A549 (cell line): ENCODE measurements at regions not wholly inside any gene's neighbourhood (a gene's known extent, or its start where the extent isn't known, plus 50 kb on each side); places are given as distances from the start of the nearest gene placed in this dataset.

Experiments
- ATAC-seq, 2 experiments: fragments of 200-7000 bp in 1 of 2; fragments of >200 bp in 1 of 2; cut with Nextera tagmentation in 1 of 2; cut with Tn5 transposase in 1 of 2; 3 replicates each; pipeline versions ENCODE4 v1.8.0 to v1.9.1; 2018 to 2020; ENCODE audit warnings: mild to moderate bottlenecking in 1 of 2, moderate library complexity in 1 of 2
- CTCF ChIA-PET: fragments of 300-600 bp; sonication (Branson Sonifier 250); formaldehyde crosslinking; extraction: SDS; loops from one replicate; lab custom pipeline; 2021; ENCODE audit warnings: antibody characterized with exemption, inconsistent platforms; lab: Yijun Ruan, JAX
- POLR2A ChIA-PET: fragments of 350-600 bp; formaldehyde crosslinking; extraction: SDS; loops from one replicate; lab custom pipeline; 2021; ENCODE audit warnings: antibody characterized with exemption, inconsistent platforms; lab: Yijun Ruan, JAX
- DNase-seq, 2 experiments: peaks; one replicate each; pipeline versions ENCODE4 v3.0.0 to v3.0.0-alpha.2; 2011 to 2016; ENCODE audit warnings: low read depth in 1 of 2, low spot score in 1 of 2
- FAIRE-seq: peaks from 2 replicates; lab custom pipeline; 2011; peaks lifted over from hg19 to GRCh38; lab: Jason Lieb, UNC
- H3K27ac ChIP-seq, 2 experiments: fragments of >200 bp; sonication (Bioruptor Twin); formaldehyde crosslinking; 3 replicates each; pipeline ENCODE4 v1.5.1; 2016 to 2017
- H3K4me1 ChIP-seq: fragments of >200 bp; sonication (Bioruptor Twin); formaldehyde crosslinking; 3 replicates; pipeline ENCODE4 v1.6.1; 2016
- H3K4me2 ChIP-seq: fragments of >200 bp; sonication (Bioruptor Twin); formaldehyde crosslinking; 3 replicates; pipeline ENCODE4 v1.6.1; 2016
- H3K4me3 ChIP-seq: fragments of >200 bp; sonication (Bioruptor Twin); formaldehyde crosslinking; 3 replicates; pipeline ENCODE4 v1.5.1; 2016
- H3K9me3 ChIP-seq: fragments of >200 bp; sonication (Bioruptor Twin); formaldehyde crosslinking; 3 replicates; pipeline ENCODE4 v1.6.1; 2016
- CHD2 ChIP-seq: fragments of 150-350 bp; IDR thresholded peaks from 2 replicates; pipeline ENCODE4 v1.6.1; 2014; ENCODE audit warnings: low read length; ENCODE audit not compliant: partially characterized antibody
- CHD4 ChIP-seq: fragments of 200-600 bp; sonication (generic); IDR thresholded peaks from 2 replicates; pipeline ENCODE4 v1.6.1; 2016; ENCODE audit warnings: antibody characterized with exemption, mild to moderate bottlenecking, borderline replicate concordance
- FOSB ChIP-seq: fragments of 250-450 bp; sonication (Bioruptor Pico); IDR thresholded peaks from 2 replicates; pipeline ENCODE4 v1.5.0; 2020; ENCODE audit warnings: mild to moderate bottlenecking, moderate library complexity
- GATA3 ChIP-seq: IDR thresholded peaks from 2 replicates; pipeline ENCODE4 v1.6.1; 2012; ENCODE audit warnings: borderline replicate concordance
- HDAC2 ChIP-seq: fragments of 200-600 bp; sonication (generic); IDR thresholded peaks from 2 replicates; pipeline ENCODE4 v1.6.1; 2016
- HOXB5 ChIP-seq: fragments of 250-450 bp; sonication (Bioruptor Pico); IDR thresholded peaks from 2 replicates; pipeline ENCODE4 v1.5.0; 2020; ENCODE audit warnings: mild to moderate bottlenecking, moderate library complexity
- JUNB ChIP-seq: fragments of >200 bp; sonication (Bioruptor Twin); formaldehyde crosslinking; IDR thresholded peaks from 2 replicates; pipeline ENCODE4 v1.6.1; 2016
- KDM1A ChIP-seq: fragments of 200-600 bp; sonication (generic); IDR thresholded peaks from 2 replicates; pipeline ENCODE4 v1.6.1; 2016; ENCODE audit warnings: low read depth, mild to moderate bottlenecking
- MAFK ChIP-seq: fragments of 450-650 bp; IDR thresholded peaks from 2 replicates; pipeline ENCODE4 v1.6.1; 2014; ENCODE audit not compliant: partially characterized antibody
- MAZ ChIP-seq: fragments of 150-350 bp; IDR thresholded peaks from 2 replicates; pipeline ENCODE4 v1.6.1; 2014; ENCODE audit warnings: antibody characterized with exemption, low read depth, low read length, borderline replicate concordance
- NR3C1 ChIP-seq: fragments of >200 bp; sonication (Bioruptor Twin); formaldehyde crosslinking; IDR thresholded peaks from 3 replicates; pipeline ENCODE4 v1.6.1; 2017
- POLR2A ChIP-seq: IDR thresholded peaks from 2 replicates; pipeline ENCODE4 v1.6.1; 2012; ENCODE audit warnings: mild to moderate bottlenecking, low read length
- POLR2AphosphoS2 ChIP-seq: conservative IDR thresholded peaks from 2 replicates; pipeline ENCODE4 v1.6.1; 2012; ENCODE audit warnings: low read length, improper control_type of control experiment, inconsistent platforms
- RAD21 ChIP-seq, 2 experiments: fragments of >200 bp in 1 of 2; sonication (Bioruptor Twin) in 1 of 2; formaldehyde crosslinking in 1 of 2; IDR thresholded peaks in 1 of 2; conservative IDR thresholded peaks in 1 of 2; 2 replicates in 1 of 2; 3 replicates in 1 of 2; pipeline ENCODE4 v1.6.1; 2012 to 2018; ENCODE audit warnings: inconsistent platforms in 1 of 2
- RCOR1 ChIP-seq: fragments of 150-350 bp; IDR thresholded peaks from 2 replicates; pipeline ENCODE4 v1.6.1; 2014; ENCODE audit warnings: antibody characterized with exemption, low read length, low read depth
- RFX5 ChIP-seq: fragments of 450-650 bp; IDR thresholded peaks from 2 replicates; pipeline ENCODE4 v1.7.1; 2014; ENCODE audit warnings: antibody characterized with exemption, mild to moderate bottlenecking, moderate library complexity
- RNF2 ChIP-seq: fragments of 200-600 bp; sonication (generic); IDR thresholded peaks from 2 replicates; pipeline ENCODE4 v1.6.1; 2016; ENCODE audit warnings: low read depth, mild to moderate bottlenecking, antibody characterized with exemption, moderate library complexity, borderline replicate concordance
- SREBF2 ChIP-seq: fragments of 450-650 bp; IDR thresholded peaks from 2 replicates; pipeline ENCODE4 v1.6.1; 2014; ENCODE audit warnings: mild to moderate bottlenecking, moderate library complexity
- TFCP2L1 ChIP-seq: fragments of 250-450 bp; sonication (Bioruptor Pico); IDR thresholded peaks from 2 replicates; pipeline ENCODE4 v1.5.0; 2021; ENCODE audit warnings: mild to moderate bottlenecking
- ZNF302 ChIP-seq: fragments of 250-450 bp; sonication (Bioruptor Pico); IDR thresholded peaks from 2 replicates; pipeline ENCODE4 v1.9.0; 2021; ENCODE audit warnings: inconsistent platforms, mild to moderate bottlenecking, moderate library complexity
- ZSCAN20 ChIP-seq: fragments of 250-450 bp; sonication (Bioruptor Pico); IDR thresholded peaks from 2 replicates; pipeline ENCODE4 v1.8.0; 2022; ENCODE audit warnings: mild to moderate bottlenecking, moderate library complexity
- WGBS: methylation state at CpG from one replicate; pipeline ENCODE4 v1.1.6; 2017; ENCODE audit errors: missing lambda C conversion rate; 5-methylcytosine and 5-hydroxymethylcytosine counted together
- TF ChIP-seq, protein P1 (sequence below): fragments of >200 bp; sonication (Bioruptor Twin); formaldehyde crosslinking; IDR thresholded peaks from 3 replicates; pipeline ENCODE4 v1.6.1; 2016
- TF ChIP-seq, protein P2 (sequence below): fragments of 150-350 bp; IDR thresholded peaks from 2 replicates; pipeline ENCODE4 v1.6.1; 2014; ENCODE audit warnings: low read depth, mild to moderate bottlenecking, low read length
- TF ChIP-seq, protein P3 (sequence below): fragments of 200-600 bp; sonication (generic); IDR thresholded peaks from 2 replicates; pipeline ENCODE4 v1.6.1; 2016; ENCODE audit warnings: antibody characterized with exemption, mild to moderate bottlenecking, moderate library complexity
- TF ChIP-seq, protein P4 (sequence below): fragments of 250-450 bp; sonication (Bioruptor Pico); IDR thresholded peaks from 2 replicates; pipeline ENCODE4 v1.5.0; 2020; ENCODE audit warnings: low read depth, mild to moderate bottlenecking, moderate library complexity

DNA sequence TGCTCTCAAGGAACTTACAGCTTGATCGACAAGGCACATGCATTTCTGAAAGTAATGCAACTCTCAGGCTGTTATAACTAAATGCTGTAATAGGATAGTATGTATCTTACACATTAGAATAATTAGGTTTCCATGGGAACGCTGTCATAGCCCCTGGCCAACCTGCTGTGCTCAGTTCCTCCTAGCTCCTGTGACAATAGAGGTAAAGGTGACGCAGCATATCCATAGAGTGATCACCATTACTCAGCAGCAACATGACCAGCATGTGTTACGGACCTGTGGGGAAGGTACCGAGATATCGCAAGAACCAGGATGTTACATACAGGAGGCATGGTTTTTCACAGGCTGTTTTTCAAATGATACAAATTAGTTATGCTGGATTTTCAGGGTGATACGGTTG, 150.7 kb downstream of the CAND1 start:
- WGBS: 68% methylated on average over 7 of the region's 7 CpGs
- H3K4me3 ChIP-seq: no peak overlapping the region
- H3K27ac ChIP-seq: no peak overlapping the region
- DNase-seq: no peak
- TF ChIP-seq JUNB: no peak
- no peak for TF ChIP-seq ZSCAN20 (CRISPR knock-in tag)
- TF ChIP-seq, protein P1, sequence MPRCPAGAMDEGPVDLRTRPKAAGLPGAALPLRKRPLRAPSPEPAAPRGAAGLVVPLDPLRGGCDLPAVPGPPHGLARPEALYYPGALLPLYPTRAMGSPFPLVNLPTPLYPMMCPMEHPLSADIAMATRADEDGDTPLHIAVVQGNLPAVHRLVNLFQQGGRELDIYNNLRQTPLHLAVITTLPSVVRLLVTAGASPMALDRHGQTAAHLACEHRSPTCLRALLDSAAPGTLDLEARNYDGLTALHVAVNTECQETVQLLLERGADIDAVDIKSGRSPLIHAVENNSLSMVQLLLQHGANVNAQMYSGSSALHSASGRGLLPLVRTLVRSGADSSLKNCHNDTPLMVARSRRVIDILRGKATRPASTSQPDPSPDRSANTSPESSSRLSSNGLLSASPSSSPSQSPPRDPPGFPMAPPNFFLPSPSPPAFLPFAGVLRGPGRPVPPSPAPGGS: no peak
- no peak for TF ChIP-seq HDAC2
- TF ChIP-seq KDM1A: no peak
- TF ChIP-seq HOXB5 (CRISPR knock-in tag): no peak
- TF ChIP-seq SREBF2: no peak
- no peak for TF ChIP-seq POLR2A
- no peak for TF ChIP-seq NR3C1
- no peak for TF ChIP-seq TFCP2L1
- TF ChIP-seq RAD21 (conservative IDR thresholded peaks at IDR 0.05 in 1 of 2, IDR thresholded peaks at IDR 0.05 in 1 of 2): no peak
- no peak for TF ChIP-seq MAZ
- no peak for TF ChIP-seq CHD2
- TF ChIP-seq, protein P2, sequence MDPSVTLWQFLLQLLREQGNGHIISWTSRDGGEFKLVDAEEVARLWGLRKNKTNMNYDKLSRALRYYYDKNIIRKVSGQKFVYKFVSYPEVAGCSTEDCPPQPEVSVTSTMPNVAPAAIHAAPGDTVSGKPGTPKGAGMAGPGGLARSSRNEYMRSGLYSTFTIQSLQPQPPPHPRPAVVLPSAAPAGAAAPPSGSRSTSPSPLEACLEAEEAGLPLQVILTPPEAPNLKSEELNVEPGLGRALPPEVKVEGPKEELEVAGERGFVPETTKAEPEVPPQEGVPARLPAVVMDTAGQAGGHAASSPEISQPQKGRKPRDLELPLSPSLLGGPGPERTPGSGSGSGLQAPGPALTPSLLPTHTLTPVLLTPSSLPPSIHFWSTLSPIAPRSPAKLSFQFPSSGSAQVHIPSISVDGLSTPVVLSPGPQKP: no peak
- no peak for TF ChIP-seq RNF2
- no peak for TF ChIP-seq CHD4
- TF ChIP-seq, protein P3, sequence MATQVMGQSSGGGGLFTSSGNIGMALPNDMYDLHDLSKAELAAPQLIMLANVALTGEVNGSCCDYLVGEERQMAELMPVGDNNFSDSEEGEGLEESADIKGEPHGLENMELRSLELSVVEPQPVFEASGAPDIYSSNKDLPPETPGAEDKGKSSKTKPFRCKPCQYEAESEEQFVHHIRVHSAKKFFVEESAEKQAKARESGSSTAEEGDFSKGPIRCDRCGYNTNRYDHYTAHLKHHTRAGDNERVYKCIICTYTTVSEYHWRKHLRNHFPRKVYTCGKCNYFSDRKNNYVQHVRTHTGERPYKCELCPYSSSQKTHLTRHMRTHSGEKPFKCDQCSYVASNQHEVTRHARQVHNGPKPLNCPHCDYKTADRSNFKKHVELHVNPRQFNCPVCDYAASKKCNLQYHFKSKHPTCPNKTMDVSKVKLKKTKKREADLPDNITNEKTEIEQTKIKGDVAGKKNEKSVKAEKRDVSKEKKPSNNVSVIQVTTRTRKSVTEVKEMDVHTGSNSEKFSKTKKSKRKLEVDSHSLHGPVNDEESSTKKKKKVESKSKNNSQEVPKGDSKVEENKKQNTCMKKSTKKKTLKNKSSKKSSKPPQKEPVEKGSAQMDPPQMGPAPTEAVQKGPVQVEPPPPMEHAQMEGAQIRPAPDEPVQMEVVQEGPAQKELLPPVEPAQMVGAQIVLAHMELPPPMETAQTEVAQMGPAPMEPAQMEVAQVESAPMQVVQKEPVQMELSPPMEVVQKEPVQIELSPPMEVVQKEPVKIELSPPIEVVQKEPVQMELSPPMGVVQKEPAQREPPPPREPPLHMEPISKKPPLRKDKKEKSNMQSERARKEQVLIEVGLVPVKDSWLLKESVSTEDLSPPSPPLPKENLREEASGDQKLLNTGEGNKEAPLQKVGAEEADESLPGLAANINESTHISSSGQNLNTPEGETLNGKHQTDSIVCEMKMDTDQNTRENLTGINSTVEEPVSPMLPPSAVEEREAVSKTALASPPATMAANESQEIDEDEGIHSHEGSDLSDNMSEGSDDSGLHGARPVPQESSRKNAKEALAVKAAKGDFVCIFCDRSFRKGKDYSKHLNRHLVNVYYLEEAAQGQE: no peak
- TF ChIP-seq, protein P4, sequence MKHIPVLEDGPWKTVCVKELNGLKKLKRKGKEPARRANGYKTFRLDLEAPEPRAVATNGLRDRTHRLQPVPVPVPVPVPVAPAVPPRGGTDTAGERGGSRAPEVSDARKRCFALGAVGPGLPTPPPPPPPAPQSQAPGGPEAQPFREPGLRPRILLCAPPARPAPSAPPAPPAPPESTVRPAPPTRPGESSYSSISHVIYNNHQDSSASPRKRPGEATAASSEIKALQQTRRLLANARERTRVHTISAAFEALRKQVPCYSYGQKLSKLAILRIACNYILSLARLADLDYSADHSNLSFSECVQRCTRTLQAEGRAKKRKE (CRISPR knock-in tag): no peak
- ChIA-PET CTCF (no interaction called here), POLR2A (no interaction called here)
- no peak overlapping the region for H3K4me2 ChIP-seq
- FAIRE-seq: no peak
- no peaks in the 10 kb centered on the region for H3K4me1 ChIP-seq
- no peaks in the 10 kb centered on the region for H3K9me3 ChIP-seq
- ATAC-seq: no peak

DNA sequence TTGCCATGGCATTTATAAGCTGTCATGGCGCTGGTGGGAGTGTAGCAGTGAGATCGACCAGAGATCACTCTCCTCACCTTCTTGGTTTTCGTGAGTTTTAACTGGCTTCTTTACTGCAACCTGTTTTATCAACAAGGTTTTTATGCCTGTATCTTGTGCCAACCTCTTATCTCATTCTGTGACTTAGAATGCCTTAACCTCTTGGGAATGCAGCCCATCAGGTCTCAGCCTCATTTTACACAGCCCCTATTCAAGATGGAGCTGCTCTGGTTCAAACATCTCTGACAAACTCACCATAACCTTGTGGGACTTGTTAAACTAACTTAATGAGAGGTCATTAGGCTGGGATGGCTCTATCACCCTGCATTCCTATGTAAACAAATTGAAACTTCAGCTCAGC, 151.3 kb downstream of the CAND1 start:
- DNase-seq: no peak
- CTCF ChIA-PET: interaction anchor here (0.6 kb wide), 1 partner anchor 10 kb away, joined by 3 read pairs; no protein-coding TSS in a partner anchor

More for the DNA sequence above, 151.3 kb downstream of the CAND1 start:
- 43% methylated on average over 3 of the region's 3 CpGs for WGBS
- ATAC-seq (no peak), FAIRE-seq (no peak)
- Histone ChIP-seq H3K4me2 (no peak overlapping the region), H3K9me3 (no peaks in the 10 kb centered on the region), H3K4me3 (no peak overlapping the region), H3K4me1 (no peaks in the 10 kb centered on the region), H3K27ac (no peak overlapping the region)
- no peak for TF ChIP-seq RFX5
- TF ChIP-seq RNF2: no peak
- no peak for TF ChIP-seq ZNF302 (CRISPR knock-in tag)
- no peak for TF ChIP-seq FOSB
- TF ChIP-seq, protein P2: no peak
- TF ChIP-seq MAFK: no peak
- no peak for TF ChIP-seq RCOR1
- no peak for TF ChIP-seq CHD4
- TF ChIP-seq GATA3: no peak
- TF ChIP-seq, protein P3: no peak
- TF ChIP-seq TFCP2L1: no peak
- TF ChIP-seq, protein P1: no peak
- no peak for TF ChIP-seq RAD21 (conservative IDR thresholded peaks at IDR 0.05 in 1 of 2, IDR thresholded peaks at IDR 0.05 in 1 of 2)
- no peak for TF ChIP-seq POLR2AphosphoS2
- POLR2A ChIA-PET: no interaction called here
